ENCODE measurements at regions not wholly inside any gene's neighbourhood (a gene's known extent, or its start where the extent isn't known, plus 50 kb on each side); places are given as distances from the start of the nearest gene placed in this dataset.

DNA sequence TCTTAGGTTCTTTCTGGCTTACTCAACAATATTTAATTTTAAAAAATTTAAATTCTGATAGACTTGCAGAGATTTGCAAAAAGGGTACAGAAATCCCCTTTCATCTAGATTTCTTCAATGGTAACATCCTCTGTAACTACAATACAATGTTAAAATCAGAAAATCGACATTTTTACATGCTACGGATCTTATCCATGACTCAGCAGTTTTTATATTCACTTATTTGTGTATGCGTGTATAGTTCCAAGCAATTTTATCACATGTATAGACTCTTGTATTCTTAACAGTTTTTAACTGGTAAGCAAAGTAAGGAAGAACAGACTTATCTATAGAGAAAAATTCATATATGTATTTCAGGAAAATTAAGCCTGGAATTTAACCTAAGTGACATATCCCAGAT, 256.1 kb upstream of the MEX3C start:
- TF ChIP-seq CTCF (IDR thresholded peaks at IDR 0.05) (no peak), POLR2A (IDR thresholded peaks at IDR 0.05) (no peak), EP300 (IDR thresholded peaks at IDR 0.05) (no peak)

Data from stomach (tissue), 4 donors.